ENCODE measurements at regions not wholly inside any gene's neighbourhood (a gene's known extent, or its start where the extent isn't known, plus 50 kb on each side); places are given as distances from the start of the nearest gene placed in this dataset.

- DNase-seq (ENCODE audit: low spot score), result peak; percentile 72
These were observed 1360.1 kb upstream of the CDH6 start for GRCh38 chr5:29833394-29833793.

More at GRCh38 chr5:29833394-29833793, 1360.1 kb upstream of the CDH6 start:
- H3K4me1 ChIP-seq (ENCODE audit: insufficient read depth), result peaks cover 13% of the 10 kb centered on the region
- H3K4me1 Mint-ChIP-seq, result peaks cover 14% of the 10 kb centered on the region; the same call in 2 of the 3 replicates
- H3K27ac ChIP-seq (ENCODE audit: low read depth), result no peak overlapping the region
- no peaks in the 10 kb centered on the region for H3K9me3 Mint-ChIP-seq
- no peaks in the 10 kb centered on the region for H3K36me3 ChIP-seq (ENCODE audit: insufficient read depth)
- H3K4me3 Mint-ChIP-seq, result no peak overlapping the region
- no peaks in the 10 kb centered on the region for H3K27me3 Mint-ChIP-seq (ENCODE audit: insufficient read depth, low read depth, poor library complexity)
- H2AFZ ChIP-seq, result no peak overlapping the region
- H3K27ac Mint-ChIP-seq, result no peak overlapping the region; the same call in 1 of the 2 replicates
- no peak for TF ChIP-seq ZNF331 (CRISPR knock-in tag; IDR thresholded peaks at IDR 0.05; ENCODE audit: low read depth)
- TF ChIP-seq JUNB (IDR thresholded peaks at IDR 0.05; ENCODE audit: unreplicated experiment), result no peak
- TF ChIP-seq, protein P1, sequence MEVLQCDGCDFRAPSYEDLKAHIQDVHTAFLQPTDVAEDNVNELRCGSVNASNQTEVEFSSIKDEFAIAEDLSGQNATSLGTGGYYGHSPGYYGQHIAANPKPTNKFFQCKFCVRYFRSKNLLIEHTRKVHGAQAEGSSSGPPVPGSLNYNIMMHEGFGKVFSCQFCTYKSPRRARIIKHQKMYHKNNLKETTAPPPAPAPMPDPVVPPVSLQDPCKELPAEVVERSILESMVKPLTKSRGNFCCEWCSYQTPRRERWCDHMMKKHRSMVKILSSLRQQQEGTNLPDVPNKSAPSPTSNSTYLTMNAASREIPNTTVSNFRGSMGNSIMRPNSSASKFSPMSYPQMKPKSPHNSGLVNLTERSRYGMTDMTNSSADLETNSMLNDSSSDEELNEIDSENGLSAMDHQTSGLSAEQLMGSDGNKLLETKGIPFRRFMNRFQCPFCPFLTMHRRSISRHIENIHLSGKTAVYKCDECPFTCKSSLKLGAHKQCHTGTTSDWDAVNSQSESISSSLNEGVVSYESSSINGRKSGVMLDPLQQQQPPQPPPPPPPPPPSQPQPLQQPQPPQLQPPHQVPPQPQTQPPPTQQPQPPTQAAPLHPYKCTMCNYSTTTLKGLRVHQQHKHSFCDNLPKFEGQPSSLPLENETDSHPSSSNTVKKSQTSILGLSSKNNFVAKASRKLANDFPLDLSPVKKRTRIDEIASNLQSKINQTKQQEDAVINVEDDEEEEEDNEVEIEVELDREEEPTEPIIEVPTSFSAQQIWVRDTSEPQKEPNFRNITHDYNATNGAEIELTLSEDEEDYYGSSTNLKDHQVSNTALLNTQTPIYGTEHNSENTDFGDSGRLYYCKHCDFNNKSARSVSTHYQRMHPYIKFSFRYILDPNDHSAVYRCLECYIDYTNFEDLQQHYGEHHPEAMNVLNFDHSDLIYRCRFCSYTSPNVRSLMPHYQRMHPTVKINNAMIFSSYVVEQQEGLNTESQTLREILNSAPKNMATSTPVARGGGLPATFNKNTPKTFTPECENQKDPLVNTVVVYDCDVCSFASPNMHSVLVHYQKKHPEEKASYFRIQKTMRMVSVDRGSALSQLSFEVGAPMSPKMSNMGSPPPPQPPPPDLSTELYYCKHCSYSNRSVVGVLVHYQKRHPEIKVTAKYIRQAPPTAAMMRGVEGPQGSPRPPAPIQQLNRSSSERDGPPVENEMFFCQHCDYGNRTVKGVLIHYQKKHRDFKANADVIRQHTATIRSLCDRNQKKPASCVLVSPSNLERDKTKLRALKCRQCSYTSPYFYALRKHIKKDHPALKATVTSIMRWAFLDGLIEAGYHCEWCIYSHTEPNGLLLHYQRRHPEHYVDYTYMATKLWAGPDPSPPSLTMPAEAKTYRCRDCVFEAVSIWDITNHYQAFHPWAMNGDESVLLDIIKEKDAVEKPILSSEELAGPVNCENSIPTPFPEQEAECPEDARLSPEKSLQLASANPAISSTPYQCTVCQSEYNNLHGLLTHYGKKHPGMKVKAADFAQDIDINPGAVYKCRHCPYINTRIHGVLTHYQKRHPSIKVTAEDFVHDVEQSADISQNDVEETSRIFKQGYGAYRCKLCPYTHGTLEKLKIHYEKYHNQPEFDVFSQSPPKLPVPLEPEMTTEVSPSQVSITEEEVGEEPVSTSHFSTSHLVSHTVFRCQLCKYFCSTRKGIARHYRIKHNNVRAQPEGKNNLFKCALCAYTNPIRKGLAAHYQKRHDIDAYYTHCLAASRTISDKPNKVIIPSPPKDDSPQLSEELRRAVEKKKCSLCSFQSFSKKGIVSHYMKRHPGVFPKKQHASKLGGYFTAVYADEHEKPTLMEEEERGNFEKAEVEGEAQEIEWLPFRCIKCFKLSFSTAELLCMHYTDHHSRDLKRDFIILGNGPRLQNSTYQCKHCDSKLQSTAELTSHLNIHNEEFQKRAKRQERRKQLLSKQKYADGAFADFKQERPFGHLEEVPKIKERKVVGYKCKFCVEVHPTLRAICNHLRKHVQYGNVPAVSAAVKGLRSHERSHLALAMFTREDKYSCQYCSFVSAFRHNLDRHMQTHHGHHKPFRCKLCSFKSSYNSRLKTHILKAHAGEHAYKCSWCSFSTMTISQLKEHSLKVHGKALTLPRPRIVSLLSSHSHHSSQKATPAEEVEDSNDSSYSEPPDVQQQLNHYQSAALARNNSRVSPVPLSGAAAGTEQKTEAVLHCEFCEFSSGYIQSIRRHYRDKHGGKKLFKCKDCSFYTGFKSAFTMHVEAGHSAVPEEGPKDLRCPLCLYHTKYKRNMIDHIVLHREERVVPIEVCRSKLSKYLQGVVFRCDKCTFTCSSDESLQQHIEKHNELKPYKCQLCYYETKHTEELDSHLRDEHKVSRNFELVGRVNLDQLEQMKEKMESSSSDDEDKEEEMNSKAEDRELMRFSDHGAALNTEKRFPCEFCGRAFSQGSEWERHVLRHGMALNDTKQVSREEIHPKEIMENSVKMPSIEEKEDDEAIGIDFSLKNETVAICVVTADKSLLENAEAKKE (CRISPR knock-in tag; IDR thresholded peaks at IDR 0.05), result peak; percentile 92
- 0 out of 2 replicates have a peak, but pooled peaks cover 6% of the 10 kb centered on the region for H3K9me2 ChIP-seq (ENCODE audit: insufficient read depth)
- H3F3A ChIP-seq (replicated peaks; ENCODE audit: low read depth), result no peaks in the 10 kb centered on the region
- ATAC-seq, result peak; percentile 77
- no peaks in the 10 kb centered on the region for H3K27me3 ChIP-seq (ENCODE audit: insufficient read depth)
- no peaks in the 10 kb centered on the region for H3K79me2 ChIP-seq (replicated peaks; ENCODE audit: insufficient read depth)
- no peaks in the 10 kb centered on the region; the same call in 2 of the 3 replicates for H3K36me3 Mint-ChIP-seq (ENCODE audit: low read depth)
- H3K4me3 ChIP-seq, result no peak overlapping the region
- H4K20me1 ChIP-seq (replicated peaks; ENCODE audit: insufficient read depth), result no peaks in the 10 kb centered on the region
- peak overlapping the region; percentile 9; the same call in 1 of the 2 replicates for H3K4me2 ChIP-seq

Measured in GM23338 (cell line).